Activated B cell treated with CpG ODN at 0.5 μM for 24 hours (primary cell): ENCODE measurements at regions not wholly inside any gene's neighbourhood (a gene's known extent, or its start where the extent isn't known, plus 50 kb on each side); places are given as distances from the start of the nearest gene placed in this dataset.

Source experiments
- ATAC-seq: fragments of 200-7000 bp; cut with Tn5 transposase; one replicate; pipeline ENCODE4 v1.10.0; 2021; ENCODE audit warnings: low read depth, mild to moderate bottlenecking, moderate library complexity
- CTCF ChIA-PET: fragments of 350-600 bp; sonication (Branson Sonifier 250); formaldehyde crosslinking; loops from one replicate; lab custom pipeline; 2021; ENCODE audit warnings: antibody characterized with exemption; lab: Charles Lee
- POLR2A ChIA-PET: fragments of 350-600 bp; sonication (Branson Sonifier 250); formaldehyde crosslinking; loops from one replicate; lab custom pipeline; 2021; ENCODE audit warnings: antibody characterized with exemption; lab: Charles Lee
- DNase-seq: peaks from one replicate; pipeline ENCODE4 v3.0.0; 2022
- H3K27ac Mint-ChIP-seq: one replicate; pipeline ENCODE4 v1.8.0; 2020; ENCODE audit warnings: mixed read lengths
- H3K27me3 Mint-ChIP-seq: one replicate; pipeline ENCODE4 v1.8.0; 2021; ENCODE audit warnings: mixed read lengths
- H3K36me3 Mint-ChIP-seq: one replicate; pipeline ENCODE4 v1.8.0; 2021; ENCODE audit warnings: low read depth, mixed read lengths
- H3K4me1 Mint-ChIP-seq: one replicate; pipeline ENCODE4 v1.8.0; 2021; ENCODE audit warnings: mixed read lengths
- H3K4me3 Mint-ChIP-seq: one replicate; pipeline ENCODE4 v1.8.0; 2020; ENCODE audit warnings: mild to moderate bottlenecking, mixed read lengths
- H3K9me3 Mint-ChIP-seq: one replicate; pipeline ENCODE4 v1.8.0; 2020; ENCODE audit warnings: mixed read lengths
- intact Hi-C: fragments of 100-400 bp; cut with micrococcal nuclease; formaldehyde crosslinking; loops from one replicate; pipeline ENCODE4 v1.15.1; 2024
- TF ChIP-seq, protein P1 (sequence below): fragments of 200-600 bp; IDR thresholded peaks from one replicate; pipeline ENCODE4 v1.8.0; 2022; ENCODE audit warnings: antibody characterized with exemption, mild to moderate bottlenecking

DNA sequence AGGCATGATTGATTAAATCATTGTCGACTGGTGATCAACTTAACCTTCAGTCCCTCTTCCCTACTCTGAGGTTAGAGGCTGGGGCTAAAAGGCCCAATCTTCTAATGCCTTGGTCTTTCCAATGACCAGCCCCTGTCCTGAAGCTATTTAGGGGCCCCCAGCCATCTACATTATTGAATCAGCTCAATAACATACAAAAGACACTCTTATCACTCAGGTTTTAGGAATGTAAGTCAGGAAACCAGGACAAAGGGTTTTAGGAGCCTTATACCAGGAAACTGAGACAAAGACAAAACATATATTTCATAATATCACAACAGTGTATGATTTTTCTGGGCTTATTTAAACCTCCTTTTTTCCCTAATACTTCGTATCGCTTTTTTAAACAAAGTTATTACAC, 198.6 kb downstream of the RNF152 start:
- Mint-ChIP-seq H3K9me3 (peaks cover 2% of the 10 kb centered on the region), H3K4me1 (no peaks in the 10 kb centered on the region), H3K27me3 (no peaks in the 10 kb centered on the region), H3K27ac (no peak overlapping the region), H3K4me3 (no peak overlapping the region), H3K36me3 (no peaks in the 10 kb centered on the region)
- intact Hi-C loops, result no loop called here
- POLR2A ChIA-PET, result no interaction called here
- TF ChIP-seq, protein P1, sequence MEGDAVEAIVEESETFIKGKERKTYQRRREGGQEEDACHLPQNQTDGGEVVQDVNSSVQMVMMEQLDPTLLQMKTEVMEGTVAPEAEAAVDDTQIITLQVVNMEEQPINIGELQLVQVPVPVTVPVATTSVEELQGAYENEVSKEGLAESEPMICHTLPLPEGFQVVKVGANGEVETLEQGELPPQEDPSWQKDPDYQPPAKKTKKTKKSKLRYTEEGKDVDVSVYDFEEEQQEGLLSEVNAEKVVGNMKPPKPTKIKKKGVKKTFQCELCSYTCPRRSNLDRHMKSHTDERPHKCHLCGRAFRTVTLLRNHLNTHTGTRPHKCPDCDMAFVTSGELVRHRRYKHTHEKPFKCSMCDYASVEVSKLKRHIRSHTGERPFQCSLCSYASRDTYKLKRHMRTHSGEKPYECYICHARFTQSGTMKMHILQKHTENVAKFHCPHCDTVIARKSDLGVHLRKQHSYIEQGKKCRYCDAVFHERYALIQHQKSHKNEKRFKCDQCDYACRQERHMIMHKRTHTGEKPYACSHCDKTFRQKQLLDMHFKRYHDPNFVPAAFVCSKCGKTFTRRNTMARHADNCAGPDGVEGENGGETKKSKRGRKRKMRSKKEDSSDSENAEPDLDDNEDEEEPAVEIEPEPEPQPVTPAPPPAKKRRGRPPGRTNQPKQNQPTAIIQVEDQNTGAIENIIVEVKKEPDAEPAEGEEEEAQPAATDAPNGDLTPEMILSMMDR, result no peak
- CTCF ChIA-PET, result no interaction called here
- ATAC-seq (no peak), DNase-seq (no peak)

DNA sequence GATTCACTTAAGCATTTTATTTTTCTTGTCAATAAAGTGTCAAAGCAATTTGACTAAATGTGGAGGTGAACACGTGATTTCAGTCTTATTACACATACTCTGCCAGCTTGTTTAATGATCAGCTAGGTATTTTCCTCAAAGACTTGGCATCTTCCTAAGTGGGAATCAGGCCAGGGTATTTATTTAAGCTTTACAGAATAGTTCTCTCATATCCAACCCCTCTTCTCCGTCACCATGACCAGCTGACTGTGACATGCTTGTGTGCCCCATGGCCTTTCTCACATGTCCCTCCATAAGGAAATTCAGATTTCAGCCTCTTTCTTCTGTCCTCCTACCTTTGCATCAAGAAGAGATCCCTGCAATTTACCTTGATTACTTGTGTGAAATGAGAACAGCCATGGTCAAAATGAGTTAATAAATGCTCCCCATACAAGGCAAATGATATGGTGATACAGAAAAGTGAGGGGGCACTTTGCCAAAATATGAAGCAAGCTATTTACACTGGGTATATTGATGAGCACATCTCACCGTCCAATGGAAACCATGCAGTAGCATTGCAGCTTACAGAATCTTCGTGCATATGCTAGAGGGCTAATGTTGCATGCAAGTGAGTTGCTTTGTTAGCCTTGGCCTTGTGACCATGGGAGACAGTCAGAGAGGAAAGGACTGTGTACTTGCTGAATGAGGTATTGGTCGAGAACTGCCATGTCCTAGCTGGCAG, 202.2 kb downstream of the RNF152 start:
- TF ChIP-seq, protein P1, result no peak
- no peak for ATAC-seq
- no peaks in the 10 kb centered on the region for H3K4me1 Mint-ChIP-seq
- H3K27ac Mint-ChIP-seq, result no peak overlapping the region
- no peaks in the 10 kb centered on the region for H3K36me3 Mint-ChIP-seq
- ChIA-PET POLR2A (no interaction called here), CTCF (no interaction called here)
- no peaks in the 10 kb centered on the region for H3K27me3 Mint-ChIP-seq
- intact Hi-C loops, result no loop called here
- peaks cover 2% of the 10 kb centered on the region for H3K9me3 Mint-ChIP-seq
- H3K4me3 Mint-ChIP-seq, result no peak overlapping the region
- DNase-seq, result no peak

DNA sequence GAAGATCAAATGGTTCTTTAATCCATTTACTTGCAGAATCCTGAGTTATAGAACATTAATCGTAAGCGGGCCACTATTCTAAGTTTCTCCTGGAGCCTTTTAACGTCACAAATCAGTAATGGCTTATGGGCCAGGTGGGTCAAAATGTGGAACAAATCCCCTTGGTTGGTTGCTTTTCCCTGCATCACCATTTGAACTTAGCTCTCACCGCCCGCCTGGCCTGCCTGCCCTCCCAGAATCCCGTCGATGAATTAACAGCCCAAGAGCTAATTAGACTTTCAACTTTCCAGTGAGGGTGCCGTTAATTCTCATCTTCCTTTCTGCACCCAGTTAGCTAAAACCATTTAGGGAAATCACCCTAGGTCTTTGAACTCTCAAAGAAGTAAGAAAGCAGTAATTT, 205.5 kb downstream of the RNF152 start:
- no peak for DNase-seq
- POLR2A ChIA-PET, result no interaction called here
- Mint-ChIP-seq H3K4me3 (no peak overlapping the region), H3K27me3 (no peaks in the 10 kb centered on the region), H3K36me3 (no peaks in the 10 kb centered on the region), H3K4me1 (no peaks in the 10 kb centered on the region), H3K9me3 (no peaks in the 10 kb centered on the region), H3K27ac (no peak overlapping the region)
- ATAC-seq, result no peak
- intact Hi-C loops, result no loop called here
- CTCF ChIA-PET, result no interaction called here
- TF ChIP-seq, protein P1, result no peak

DNA sequence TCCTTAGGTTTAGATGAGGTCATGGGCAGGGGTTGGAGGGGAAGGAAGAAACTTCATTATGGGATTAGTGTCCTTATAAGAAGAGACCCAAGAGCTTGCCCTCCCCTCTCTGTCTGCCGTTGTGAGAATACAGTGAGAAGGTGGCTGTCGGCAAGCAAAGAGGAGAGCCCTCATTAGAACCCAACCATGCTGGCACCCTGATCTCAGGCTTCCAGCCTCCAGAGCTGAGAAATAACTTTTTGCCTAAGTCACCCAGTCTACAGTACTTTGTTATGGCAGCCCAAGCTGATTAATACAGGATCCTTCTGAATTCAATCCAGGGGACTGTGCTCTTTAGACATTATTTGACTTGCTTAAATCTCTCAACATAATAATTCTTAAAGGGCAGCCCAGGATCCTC, 209.0 kb downstream of the RNF152 start:
- no peaks in the 10 kb centered on the region for H3K4me1 Mint-ChIP-seq
- intact Hi-C loops, result no loop called here
- ChIA-PET POLR2A (no interaction called here), CTCF (no interaction called here)
- no peak for DNase-seq
- H3K27ac Mint-ChIP-seq, result no peak overlapping the region
- no peaks in the 10 kb centered on the region for H3K27me3 Mint-ChIP-seq
- no peaks in the 10 kb centered on the region for H3K36me3 Mint-ChIP-seq
- no peak for ATAC-seq
- peaks cover 8% of the 10 kb centered on the region for H3K9me3 Mint-ChIP-seq
- TF ChIP-seq, protein P1, result no peak
- no peak overlapping the region for H3K4me3 Mint-ChIP-seq

DNA sequence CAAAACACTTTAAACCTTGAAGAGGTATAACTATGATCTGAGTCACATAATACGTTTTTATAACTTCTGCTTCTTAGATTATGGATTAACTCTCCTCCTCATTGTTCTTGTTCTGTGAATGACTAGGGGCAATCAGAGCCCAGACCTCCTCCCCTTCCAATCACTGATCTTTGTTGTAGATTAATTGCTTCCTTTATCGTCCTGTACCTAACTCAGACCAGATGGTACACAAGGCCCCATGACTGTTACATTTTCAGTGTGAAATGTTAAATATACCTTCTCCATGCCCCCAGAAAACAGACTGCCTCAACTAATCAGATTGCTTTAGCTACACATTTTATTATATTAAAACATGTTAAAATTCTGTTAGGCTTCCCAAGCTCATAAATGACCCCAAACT, 211.7 kb downstream of the RNF152 start:
- Mint-ChIP-seq H3K36me3 (no peaks in the 10 kb centered on the region), H3K27ac (no peak overlapping the region), H3K4me1 (no peaks in the 10 kb centered on the region), H3K4me3 (no peak overlapping the region), H3K27me3 (peaks cover under 1% of the 10 kb centered on the region), H3K9me3 (peaks cover 8% of the 10 kb centered on the region)
- TF ChIP-seq, protein P1, result no peak
- intact Hi-C loops, result no loop called here
- no peak for DNase-seq
- POLR2A ChIA-PET, result no interaction called here
- CTCF ChIA-PET, result no interaction called here
- ATAC-seq, result no peak
